ENCODE measurements at regions not wholly inside any gene's neighbourhood (a gene's known extent, or its start where the extent isn't known, plus 50 kb on each side); places are given as distances from the start of the nearest gene placed in this dataset.

DNA sequence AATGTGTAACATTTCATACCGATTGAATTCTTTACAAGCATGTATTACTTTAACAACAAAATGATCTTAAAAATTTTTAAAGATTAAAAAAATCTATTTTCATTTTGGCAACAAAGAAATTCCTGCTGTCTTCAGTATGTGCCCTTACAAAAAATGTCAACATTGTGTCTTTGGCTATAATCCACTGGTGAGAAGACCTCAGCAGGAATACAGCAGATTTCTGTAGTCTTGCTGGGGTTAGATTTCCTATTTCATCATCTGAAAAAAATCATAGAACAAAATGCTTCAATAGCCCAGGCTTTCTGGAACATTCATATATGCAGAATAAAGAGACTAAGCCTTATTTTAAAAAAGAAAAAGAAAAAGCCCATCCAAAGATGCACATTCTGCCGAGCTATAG, 129.1 kb upstream of the CA10 start:
- no peak for FAIRE-seq

DNA sequence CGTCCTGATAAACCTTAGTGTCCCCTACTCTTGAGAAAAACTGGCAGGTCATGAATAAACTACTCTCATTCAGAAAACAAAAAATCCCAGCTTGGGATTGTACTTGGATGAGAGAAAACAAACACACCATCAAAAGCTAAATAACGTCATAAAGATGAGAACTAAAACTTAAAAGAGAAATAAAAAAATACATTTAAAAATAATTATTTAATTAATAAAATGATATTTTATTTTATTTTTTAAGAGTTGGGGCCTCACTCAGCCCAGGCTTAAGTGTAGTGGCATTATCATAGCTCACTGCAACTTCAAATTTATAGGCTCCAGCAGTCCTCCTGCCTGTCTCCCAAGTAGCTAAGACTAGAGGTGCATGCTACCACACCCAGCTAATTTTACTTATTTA, 125.4 kb upstream of the CA10 start:
- Histone ChIP-seq H3K79me2 (ENCODE audit: control insufficient read depth, insufficient read depth, low read length) (no peaks in the 10 kb centered on the region), H3K9me1 (ENCODE audit: control insufficient read depth, extremely low read depth, insufficient read depth, low read length) (no peaks in the 10 kb centered on the region), H3K4me3 (ENCODE audit: control insufficient read depth in 2 of 3, extremely low read depth in 1 of 3, insufficient read depth in 2 of 3, low read depth in 1 of 3, low read length in 3 of 3) (no peak overlapping the region), H3K27me3 (ENCODE audit: control insufficient read depth, extremely low read depth, insufficient read depth, low read length) (no peaks in the 10 kb centered on the region), H3K9me3 (ENCODE audit: control insufficient read depth, low read depth, low read length) (no peaks in the 10 kb centered on the region), H4K20me1 (ENCODE audit: control insufficient read depth, extremely low read depth, insufficient read depth, low read length) (no peaks in the 10 kb centered on the region), H3K4me2 (ENCODE audit: control insufficient read depth, extremely low read depth, insufficient read depth, low read depth, low read length) (no peak overlapping the region), H3K4me1 (ENCODE audit: control insufficient read depth, extremely low read depth, insufficient read depth, low read length) (no peaks in the 10 kb centered on the region), H3K9ac (ENCODE audit: control insufficient read depth, extremely low read depth, insufficient read depth, low read length) (no peak overlapping the region), H3K36me3 (ENCODE audit: control insufficient read depth in 2 of 2, extremely low read depth in 1 of 2, insufficient read depth in 2 of 2, low read length in 2 of 2) (no peaks in the 10 kb centered on the region), H2AFZ (ENCODE audit: control insufficient read depth, low read length) (no peak overlapping the region), H3K27ac (ENCODE audit: control insufficient read depth, insufficient read depth, low read length) (no peak overlapping the region)
- TF ChIP-seq, protein P1, sequence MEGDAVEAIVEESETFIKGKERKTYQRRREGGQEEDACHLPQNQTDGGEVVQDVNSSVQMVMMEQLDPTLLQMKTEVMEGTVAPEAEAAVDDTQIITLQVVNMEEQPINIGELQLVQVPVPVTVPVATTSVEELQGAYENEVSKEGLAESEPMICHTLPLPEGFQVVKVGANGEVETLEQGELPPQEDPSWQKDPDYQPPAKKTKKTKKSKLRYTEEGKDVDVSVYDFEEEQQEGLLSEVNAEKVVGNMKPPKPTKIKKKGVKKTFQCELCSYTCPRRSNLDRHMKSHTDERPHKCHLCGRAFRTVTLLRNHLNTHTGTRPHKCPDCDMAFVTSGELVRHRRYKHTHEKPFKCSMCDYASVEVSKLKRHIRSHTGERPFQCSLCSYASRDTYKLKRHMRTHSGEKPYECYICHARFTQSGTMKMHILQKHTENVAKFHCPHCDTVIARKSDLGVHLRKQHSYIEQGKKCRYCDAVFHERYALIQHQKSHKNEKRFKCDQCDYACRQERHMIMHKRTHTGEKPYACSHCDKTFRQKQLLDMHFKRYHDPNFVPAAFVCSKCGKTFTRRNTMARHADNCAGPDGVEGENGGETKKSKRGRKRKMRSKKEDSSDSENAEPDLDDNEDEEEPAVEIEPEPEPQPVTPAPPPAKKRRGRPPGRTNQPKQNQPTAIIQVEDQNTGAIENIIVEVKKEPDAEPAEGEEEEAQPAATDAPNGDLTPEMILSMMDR (optimal IDR thresholded peaks at IDR 0.05 in 1 of 3, IDR thresholded peaks at IDR 0.05 in 1 of 3, conservative IDR thresholded peaks at IDR 0.05 in 1 of 3; ENCODE audit: extremely low read depth in 1 of 3, insufficient read depth in 2 of 3, low read length in 3 of 3): no peak
- no peak for TF ChIP-seq EZH2 (IDR thresholded peaks at IDR 0.05; ENCODE audit: low read length)
- dilution Hi-C loops (cut with MboI; ENCODE audit: extremely low pct_ligation_motif_present, low sequenced_read_pairs): no loop called here
- DNase-seq (ENCODE audit: low read depth, low spot score) (no peak), FAIRE-seq (no peak)

More for the DNA sequence above, 129.1 kb upstream of the CA10 start:
- Histone ChIP-seq H3K79me2 (ENCODE audit: control insufficient read depth, insufficient read depth, low read length) (no peaks in the 10 kb centered on the region), H3K9ac (ENCODE audit: control insufficient read depth, extremely low read depth, insufficient read depth, low read length) (no peak overlapping the region), H2AFZ (ENCODE audit: control insufficient read depth, low read length) (no peak overlapping the region), H3K27ac (ENCODE audit: control insufficient read depth, insufficient read depth, low read length) (no peak overlapping the region), H3K36me3 (ENCODE audit: control insufficient read depth in 2 of 2, extremely low read depth in 1 of 2, insufficient read depth in 2 of 2, low read length in 2 of 2) (no peaks in the 10 kb centered on the region), H3K4me2 (ENCODE audit: control insufficient read depth, extremely low read depth, insufficient read depth, low read depth, low read length) (no peak overlapping the region), H3K27me3 (ENCODE audit: control insufficient read depth, extremely low read depth, insufficient read depth, low read length) (no peaks in the 10 kb centered on the region), H4K20me1 (ENCODE audit: control insufficient read depth, extremely low read depth, insufficient read depth, low read length) (no peaks in the 10 kb centered on the region), H3K4me1 (ENCODE audit: control insufficient read depth, extremely low read depth, insufficient read depth, low read length) (no peaks in the 10 kb centered on the region), H3K4me3 (ENCODE audit: control insufficient read depth in 2 of 3, extremely low read depth in 1 of 3, insufficient read depth in 2 of 3, low read depth in 1 of 3, low read length in 3 of 3) (no peak overlapping the region), H3K9me3 (ENCODE audit: control insufficient read depth, low read depth, low read length) (no peaks in the 10 kb centered on the region), H3K9me1 (ENCODE audit: control insufficient read depth, extremely low read depth, insufficient read depth, low read length) (no peaks in the 10 kb centered on the region)
- dilution Hi-C loops (cut with MboI; ENCODE audit: extremely low pct_ligation_motif_present, low sequenced_read_pairs): no loop called here
- TF ChIP-seq, protein P1 (optimal IDR thresholded peaks at IDR 0.05 in 1 of 3, IDR thresholded peaks at IDR 0.05 in 1 of 3, conservative IDR thresholded peaks at IDR 0.05 in 1 of 3; ENCODE audit: extremely low read depth in 1 of 3, insufficient read depth in 2 of 3, low read length in 3 of 3): no peak
- no peak for TF ChIP-seq EZH2 (IDR thresholded peaks at IDR 0.05; ENCODE audit: low read length)
- DNase-seq (ENCODE audit: low read depth, low spot score): no peak
